GM19238 (cell line): ENCODE measurements at regions not wholly inside any gene's neighbourhood (a gene's known extent, or its start where the extent isn't known, plus 50 kb on each side); places are given as distances from the start of the nearest gene placed in this dataset.
"Not testable (repeated sequence)": the region's sequence is repeated elsewhere in the genome, so short reads cannot be mapped to it uniquely, and the experiment has no call there.

ENCODE experiments used
- DNase-seq: peaks from one replicate; pipeline ENCODE4 v3.0.0; 2011; ENCODE audit warnings: low spot score; ENCODE audit not compliant: insufficient read length

- no peak for DNase-seq
These were observed 67.4 kb downstream of the ARRDC3 start for GRCh38 chr5:91315701-91316100.

- DNase-seq = no peak
These were observed 69.1 kb downstream of the ARRDC3 start for GRCh38 chr5:91313757-91314673.

- no peak for DNase-seq
These were observed 70.4 kb downstream of the ARRDC3 start for GRCh38 chr5:91312698-91313097.

- DNase-seq = peak; percentile 40
These were observed 71.2 kb downstream of the ARRDC3 start for GRCh38 chr5:91311697-91312501.

GRCh38 chr5:91311168-91311696 lies 71.9 kb downstream of the ARRDC3 start:
- no peak for DNase-seq

GRCh38 chr5:91308157-91308556 lies 75.0 kb downstream of the ARRDC3 start:
- not testable (repeated sequence) for DNase-seq

- DNase-seq = no peak
These were observed 76.1 kb downstream of the ARRDC3 start for GRCh38 chr5:91307048-91307447.

GRCh38 chr5:91306497-91306896 lies 76.6 kb downstream of the ARRDC3 start:
- no peak for DNase-seq

GRCh38 chr5:91305640-91306039 lies 77.5 kb downstream of the ARRDC3 start:
- no peak for DNase-seq

GRCh38 chr5:91304015-91304414 lies 79.1 kb downstream of the ARRDC3 start:
- DNase-seq = not testable (repeated sequence)

GRCh38 chr5:91302958-91303357 lies 80.2 kb downstream of the ARRDC3 start:
- DNase-seq = no peak

- no peak for DNase-seq
These were observed 80.8 kb downstream of the ARRDC3 start for GRCh38 chr5:91302305-91302704.

- DNase-seq = no peak
These were observed 81.8 kb downstream of the ARRDC3 start for GRCh38 chr5:91301106-91301846.

- DNase-seq = no peak
These were observed 85.1 kb downstream of the ARRDC3 start for GRCh38 chr5:91297994-91298393.

GRCh38 chr5:91296674-91297143 lies 86.4 kb downstream of the ARRDC3 start:
- DNase-seq = no peak

- not testable (repeated sequence) for DNase-seq
These were observed 87.0 kb downstream of the ARRDC3 start for GRCh38 chr5:91296102-91296501.

- DNase-seq = no peak
These were observed 90.0 kb downstream of the ARRDC3 start for GRCh38 chr5:91293131-91293530.

GRCh38 chr5:91291628-91292569 lies 91.2 kb downstream of the ARRDC3 start:
- DNase-seq = no peak

GRCh38 chr5:91288118-91288916 lies 94.8 kb downstream of the ARRDC3 start:
- no peak for DNase-seq
